GM18519 (cell line): ENCODE measurements at regions not wholly inside any gene's neighbourhood (a gene's known extent, or its start where the extent isn't known, plus 50 kb on each side); places are given as distances from the start of the nearest gene placed in this dataset.
"Not testable (repeated sequence)": the region's sequence is repeated elsewhere in the genome, so short reads cannot be mapped to it uniquely, and the experiment has no call there.

Experiments used
- ATAC-seq: cut with Tn5 transposase; IDR thresholded peaks from one replicate; pipeline ENCODE4 v1.9.1; 2021; ENCODE audit warnings: mild to moderate bottlenecking, moderate library complexity; ENCODE audit not compliant: unreplicated experiment, low FRiP score

GRCh38 chr5:35561396-35561795 lies 56.3 kb upstream of the SPEF2 start:
- ATAC-seq: no peak

DNA sequence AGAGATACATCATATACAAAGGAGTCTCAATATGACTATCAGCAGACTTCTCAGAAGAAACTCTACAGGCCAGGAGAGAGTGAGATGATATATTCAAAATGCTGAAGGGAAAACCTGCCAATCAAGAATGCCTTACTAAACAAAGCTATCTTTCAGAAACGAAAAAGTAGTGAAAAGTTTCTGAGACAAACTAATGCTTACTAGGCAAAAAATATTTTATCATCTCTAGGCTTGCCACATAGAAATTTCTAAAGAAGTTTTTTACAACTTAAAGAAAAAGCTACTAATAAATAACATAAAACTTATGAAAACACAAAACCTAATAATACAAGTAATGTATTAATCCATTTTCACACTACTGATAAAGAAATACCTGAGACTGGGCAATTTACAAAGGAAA lies 59.9 kb upstream of the SPEF2 start:
- no peak for ATAC-seq

DNA sequence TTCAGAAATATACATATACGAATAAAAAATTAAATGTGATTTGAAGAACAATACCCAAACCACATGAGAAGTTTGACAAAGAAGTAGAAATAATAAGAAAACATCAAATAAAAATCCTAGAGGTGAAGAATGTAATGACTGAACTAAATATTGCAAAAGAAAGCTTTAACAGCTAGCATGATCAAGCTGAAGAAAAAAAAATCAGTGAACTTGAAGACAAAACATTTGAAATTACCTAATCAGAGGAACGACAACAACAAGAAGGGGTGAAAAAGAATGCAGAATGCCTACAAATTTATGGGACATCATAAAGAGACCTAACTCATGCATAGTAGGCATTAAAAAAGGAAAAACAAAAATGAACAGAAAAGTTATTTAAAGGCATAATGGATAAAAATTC lies 60.5 kb upstream of the SPEF2 start:
- no peak for ATAC-seq

- ATAC-seq: no peak
Measured at GRCh38 chr5:35554016-35554415, 63.6 kb upstream of the SPEF2 start.

DNA sequence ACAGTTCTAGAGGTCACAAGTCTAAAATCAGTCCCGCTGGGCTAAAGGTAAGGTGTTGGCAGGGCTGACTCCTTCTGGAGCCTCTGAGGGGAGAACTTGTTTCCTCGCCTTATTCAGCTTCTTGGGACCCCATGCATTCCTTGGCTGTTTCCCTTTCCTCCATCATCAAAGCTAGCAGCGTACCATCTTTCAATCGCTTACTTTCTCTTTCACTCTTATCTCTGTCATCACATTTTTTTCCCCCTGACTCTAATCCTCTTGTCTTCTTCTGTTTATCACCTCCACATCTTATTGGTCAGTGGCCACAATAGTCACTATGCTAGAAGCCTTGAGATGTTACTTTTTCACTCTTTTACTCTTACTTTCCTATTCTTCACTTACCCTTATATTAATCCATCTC lies 72.5 kb upstream of the SPEF2 start:
- no peak for ATAC-seq

- ATAC-seq: no peak
Measured at GRCh38 chr5:35543408-35543807, 74.3 kb upstream of the SPEF2 start.

DNA sequence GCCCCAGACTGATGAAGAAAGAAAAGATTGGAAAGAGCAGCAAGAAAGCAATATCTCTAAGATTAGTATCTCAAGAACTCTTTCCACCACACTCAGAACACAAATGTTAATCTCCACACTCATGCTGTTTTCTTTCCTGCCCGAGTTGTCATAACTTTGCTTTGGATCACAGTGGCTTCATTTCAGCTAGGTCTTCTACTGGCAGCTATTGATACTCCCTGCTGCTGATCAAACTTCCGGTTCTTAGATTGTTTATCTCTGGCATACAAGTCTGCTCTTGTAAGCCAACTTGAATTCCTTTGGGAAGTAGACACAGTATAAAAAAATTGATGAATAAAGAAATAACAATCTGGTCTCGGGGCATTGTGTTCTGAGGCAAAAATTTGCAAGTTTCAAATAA lies 77.7 kb upstream of the SPEF2 start:
- no peak for ATAC-seq

DNA sequence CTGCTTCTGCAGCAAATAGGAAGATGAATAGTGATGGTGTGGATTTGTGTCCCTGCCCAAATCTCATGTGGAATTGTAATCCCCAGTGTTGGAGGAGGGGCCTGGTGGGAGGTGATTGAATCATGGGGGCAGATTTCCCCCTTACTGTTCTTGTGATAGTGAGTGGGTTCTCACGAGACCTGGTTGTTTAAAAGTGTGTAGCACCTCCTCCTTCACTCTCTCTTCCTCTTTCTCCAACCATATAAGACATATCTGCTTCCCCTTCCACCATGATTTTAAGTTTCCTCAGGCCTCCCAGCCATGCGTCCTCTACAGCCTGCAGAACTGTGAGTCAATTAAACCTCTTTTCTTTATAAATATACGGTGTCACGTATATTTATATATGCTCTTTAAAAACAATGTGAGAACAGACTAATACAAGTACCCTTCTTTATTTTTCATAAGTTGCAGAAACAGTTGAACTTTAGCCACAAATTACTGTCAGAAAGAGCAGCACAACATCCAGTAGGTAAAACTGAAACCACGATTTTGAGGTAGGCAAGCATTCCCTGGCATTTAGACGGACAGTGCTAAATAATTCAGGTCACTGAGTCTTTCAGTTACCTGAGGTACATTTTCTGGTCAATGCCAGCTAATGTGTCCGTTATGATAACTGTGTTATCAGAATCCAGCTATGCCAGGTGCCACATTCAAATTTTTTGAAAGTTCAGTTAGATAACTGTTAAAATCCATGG lies 79.3 kb upstream of the SPEF2 start:
- ATAC-seq: no peak

DNA sequence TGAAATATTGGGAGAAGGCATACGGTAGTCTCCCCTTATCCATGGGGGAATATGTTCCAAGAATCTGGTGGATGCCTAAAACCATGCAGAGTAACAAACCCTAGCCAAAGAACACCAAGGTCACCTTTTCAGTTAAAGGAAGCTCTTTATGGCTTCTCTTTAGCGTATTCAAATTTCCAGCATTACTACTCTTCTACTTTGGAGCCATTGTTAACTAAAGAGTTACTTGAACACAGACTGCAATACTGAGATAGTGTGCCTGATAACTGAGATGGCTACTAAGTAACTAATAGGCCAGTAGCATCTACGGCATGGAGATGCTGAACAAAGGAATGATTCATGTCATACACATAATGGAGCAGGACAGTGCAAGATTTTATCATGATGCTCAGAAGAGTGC lies 84.5 kb upstream of the SPEF2 start:
- no peak for ATAC-seq

DNA sequence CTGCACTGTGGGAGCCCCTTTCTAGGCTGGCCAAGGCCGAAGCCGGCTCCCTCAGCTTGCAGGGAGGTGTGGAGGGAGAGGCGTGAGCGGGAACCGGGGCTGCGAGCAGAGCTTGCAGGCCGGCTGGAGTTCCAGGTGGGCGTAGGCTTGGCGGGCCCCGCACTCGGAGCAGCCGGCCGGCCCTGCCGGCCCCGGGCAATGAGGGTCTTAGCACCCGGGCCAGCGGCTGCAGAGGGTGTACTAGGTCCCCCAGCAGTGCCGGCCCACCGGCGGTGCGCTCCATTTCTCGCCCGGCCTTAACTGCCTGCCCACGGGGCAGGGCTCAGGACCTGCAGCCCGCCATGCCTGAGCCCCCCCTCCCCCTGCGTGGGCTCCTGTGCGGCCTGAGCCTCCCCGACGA lies 86.1 kb upstream of the SPEF2 start:
- not testable (repeated sequence) for ATAC-seq

- ATAC-seq: peak; percentile 74
Measured at GRCh38 chr5:35518104-35518503, 99.6 kb upstream of the SPEF2 start.

- no peak for ATAC-seq
Measured at GRCh38 chr5:35516271-35516670, 101.4 kb upstream of the SPEF2 start.

- ATAC-seq: no peak
Measured at GRCh38 chr5:35513612-35514011, 104.1 kb upstream of the SPEF2 start.

- no peak for ATAC-seq
Measured at GRCh38 chr5:35502206-35502605, 115.5 kb upstream of the SPEF2 start.

DNA sequence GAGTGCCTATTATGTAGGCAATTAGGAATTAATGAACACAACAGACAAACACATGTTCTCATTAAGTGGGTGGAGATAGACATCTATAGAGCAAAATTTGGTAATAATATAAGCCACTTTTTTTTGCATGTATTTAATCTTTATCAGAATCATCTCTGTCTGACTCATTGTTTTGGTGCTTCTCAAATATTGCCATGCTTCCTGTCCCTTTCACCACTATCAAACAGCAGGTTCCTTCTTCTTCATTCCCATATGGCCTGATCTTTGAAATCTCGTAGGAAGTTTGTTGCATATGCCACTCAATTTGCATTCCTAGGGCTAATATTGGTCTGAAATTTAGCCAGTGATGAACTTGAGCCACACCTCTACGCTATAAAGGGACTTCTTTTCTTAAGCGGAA lies 128.9 kb upstream of the SPEF2 start:
- ATAC-seq: no peak

DNA sequence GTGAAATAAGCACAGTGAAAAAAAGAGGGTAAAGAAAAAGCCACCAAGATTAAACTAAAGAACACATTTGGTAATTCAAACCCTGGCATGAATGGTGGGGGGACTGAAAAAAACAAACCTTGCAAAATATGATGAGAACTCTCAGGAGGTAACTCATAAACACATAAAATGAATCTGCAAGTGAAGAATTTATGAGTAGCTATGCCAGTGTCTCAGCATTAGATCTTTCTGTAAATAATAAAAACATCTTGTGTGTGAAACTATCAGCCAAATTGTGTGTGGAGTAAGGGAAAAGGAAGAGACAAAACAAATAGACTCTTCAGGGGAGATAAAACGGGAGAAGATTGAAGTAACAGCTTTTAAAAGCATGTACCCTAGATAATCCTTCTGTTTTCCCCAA lies 129.6 kb upstream of the SPEF2 start:
- no peak for ATAC-seq

GRCh38 chr5:35487233-35488025 lies 130.2 kb upstream of the SPEF2 start:
- no peak for ATAC-seq

DNA sequence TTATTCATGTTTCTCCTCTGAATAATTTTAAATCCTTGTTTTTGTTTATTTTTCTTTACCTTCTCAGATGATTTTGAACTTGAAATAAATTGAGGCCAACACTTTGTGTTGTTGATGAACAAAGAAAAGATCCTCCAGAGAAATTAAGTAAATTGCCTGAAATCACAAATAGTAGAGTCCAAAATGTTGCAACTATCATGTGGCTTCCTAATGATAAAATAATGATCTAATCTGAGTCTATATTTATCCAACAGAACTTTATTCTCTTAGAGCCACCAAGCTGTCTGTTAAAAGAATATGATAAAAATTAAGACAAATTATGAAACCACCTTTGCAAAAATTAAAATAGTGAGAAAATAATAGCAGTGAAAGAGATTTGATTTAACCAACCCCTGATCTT lies 132.2 kb upstream of the SPEF2 start:
- no peak for ATAC-seq

DNA sequence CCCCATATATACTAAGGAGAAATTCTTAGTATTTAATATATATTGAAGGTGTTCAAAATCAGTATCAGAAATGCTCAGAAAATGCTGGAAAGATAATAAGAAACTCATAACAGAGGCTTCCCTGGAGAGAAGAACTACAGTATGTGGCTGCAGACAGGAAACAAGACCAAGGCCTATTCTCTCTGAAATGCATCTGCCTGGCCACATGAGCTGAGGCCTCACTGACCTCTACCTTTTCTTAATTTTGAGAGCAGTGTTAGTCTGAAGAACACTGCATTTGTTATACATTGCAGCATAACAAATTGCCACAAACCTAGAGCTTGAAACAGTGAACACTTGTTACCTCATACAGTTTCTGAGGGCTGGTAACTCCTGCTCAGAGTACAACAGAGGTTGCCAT lies 133.4 kb upstream of the SPEF2 start:
- ATAC-seq: no peak

- ATAC-seq: no peak
Measured at GRCh38 chr5:35483780-35484179, 133.9 kb upstream of the SPEF2 start.

DNA sequence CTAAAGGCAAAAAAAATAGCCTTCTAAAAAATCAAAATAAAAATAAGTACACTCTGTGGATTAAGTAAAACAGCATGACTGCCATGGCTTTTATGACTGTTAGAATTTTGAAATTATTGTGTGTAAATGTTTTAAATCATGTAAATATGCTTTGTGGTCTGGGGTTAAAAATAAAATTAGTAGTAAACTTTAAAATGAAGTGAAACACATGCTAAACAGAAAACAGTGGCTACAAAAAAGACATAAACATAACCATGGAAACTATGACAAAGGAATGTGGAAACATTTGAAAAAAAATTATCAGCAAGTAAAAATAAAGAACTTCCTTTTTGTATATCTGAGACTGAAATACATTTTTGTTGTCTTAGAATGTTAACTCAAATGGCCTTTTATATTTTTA lies 134.5 kb upstream of the SPEF2 start:
- ATAC-seq: no peak

DNA sequence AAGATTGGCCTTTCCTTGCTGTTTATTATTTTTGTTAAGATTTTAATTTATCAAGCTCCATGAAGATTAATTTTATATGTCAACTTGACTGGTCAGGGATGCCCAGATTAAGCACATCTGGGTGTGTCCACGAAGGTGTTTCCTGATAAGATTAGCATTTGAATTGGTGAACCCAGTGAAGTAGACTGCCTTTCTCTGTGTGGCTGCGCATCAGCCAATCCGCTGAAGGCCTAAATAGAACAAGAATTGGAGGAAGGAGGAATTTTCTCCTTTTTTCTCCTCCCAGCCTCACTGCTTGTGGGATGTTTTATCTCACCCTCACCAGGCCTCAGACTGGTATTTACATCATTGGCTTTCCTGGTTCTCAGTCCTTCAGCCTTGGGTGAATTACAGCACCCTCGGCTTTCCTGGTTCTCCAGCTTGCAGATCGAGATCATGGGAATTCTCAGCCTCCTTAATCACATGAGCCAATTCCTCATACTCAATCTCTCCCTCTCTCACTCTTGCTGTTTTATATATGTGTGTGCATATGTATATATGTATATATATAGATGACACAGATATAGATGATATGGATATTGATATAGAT lies 135.4 kb upstream of the SPEF2 start:
- no peak for ATAC-seq
